ENCODE measurements at regions not wholly inside any gene's neighbourhood (a gene's known extent, or its start where the extent isn't known, plus 50 kb on each side); places are given as distances from the start of the nearest gene placed in this dataset.

DNA sequence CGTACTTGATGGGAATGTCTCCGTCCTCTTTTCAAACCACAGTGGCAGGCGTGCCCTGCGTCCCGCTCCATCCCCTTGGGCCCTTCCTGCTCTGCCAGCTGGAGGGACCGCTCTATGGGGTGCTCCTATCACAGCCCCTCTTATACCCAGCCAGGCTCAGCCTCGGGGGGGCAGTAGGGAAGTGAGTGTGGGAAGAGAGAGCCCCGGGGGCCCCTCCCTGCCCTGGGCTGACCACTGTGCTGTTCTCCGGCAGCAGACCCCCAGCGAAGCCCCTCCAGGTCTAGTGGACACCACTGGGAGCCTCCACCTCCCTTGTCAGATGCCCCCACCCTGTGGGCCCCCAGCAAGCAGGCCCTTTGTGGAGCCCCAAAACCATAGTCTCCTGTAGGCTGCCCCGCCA lies 572.5 kb downstream of the BRD1 start:
- no peak for TF ChIP-seq EZH2phosphoT487 (conservative IDR thresholded peaks at IDR 0.05; ENCODE audit: low read length)
- TF ChIP-seq, protein P1, sequence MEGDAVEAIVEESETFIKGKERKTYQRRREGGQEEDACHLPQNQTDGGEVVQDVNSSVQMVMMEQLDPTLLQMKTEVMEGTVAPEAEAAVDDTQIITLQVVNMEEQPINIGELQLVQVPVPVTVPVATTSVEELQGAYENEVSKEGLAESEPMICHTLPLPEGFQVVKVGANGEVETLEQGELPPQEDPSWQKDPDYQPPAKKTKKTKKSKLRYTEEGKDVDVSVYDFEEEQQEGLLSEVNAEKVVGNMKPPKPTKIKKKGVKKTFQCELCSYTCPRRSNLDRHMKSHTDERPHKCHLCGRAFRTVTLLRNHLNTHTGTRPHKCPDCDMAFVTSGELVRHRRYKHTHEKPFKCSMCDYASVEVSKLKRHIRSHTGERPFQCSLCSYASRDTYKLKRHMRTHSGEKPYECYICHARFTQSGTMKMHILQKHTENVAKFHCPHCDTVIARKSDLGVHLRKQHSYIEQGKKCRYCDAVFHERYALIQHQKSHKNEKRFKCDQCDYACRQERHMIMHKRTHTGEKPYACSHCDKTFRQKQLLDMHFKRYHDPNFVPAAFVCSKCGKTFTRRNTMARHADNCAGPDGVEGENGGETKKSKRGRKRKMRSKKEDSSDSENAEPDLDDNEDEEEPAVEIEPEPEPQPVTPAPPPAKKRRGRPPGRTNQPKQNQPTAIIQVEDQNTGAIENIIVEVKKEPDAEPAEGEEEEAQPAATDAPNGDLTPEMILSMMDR (IDR thresholded peaks at IDR 0.05; ENCODE audit: insufficient read depth, low read length, poor library complexity, severe bottlenecking) = no peak
- Histone ChIP-seq H3K9me3 (ENCODE audit: insufficient read depth, low read length) (no peaks in the 10 kb centered on the region), H3K9me2 (replicated peaks; ENCODE audit: insufficient read depth, low read length) (no peaks in the 10 kb centered on the region), H3F3A (ENCODE audit: insufficient read depth) (no peaks in the 10 kb centered on the region), H3K9ac (ENCODE audit: low read length) (no peak overlapping the region), H3K36me3 (ENCODE audit: low read length) (no peaks in the 10 kb centered on the region), H3K79me2 (ENCODE audit: insufficient read depth, low read length) (no peaks in the 10 kb centered on the region), H3K27me3 (ENCODE audit: low read length) (no peaks in the 10 kb centered on the region; the same call in 1 of the 2 replicates), H3K4me3 (ENCODE audit: insufficient read depth, low read length, poor library complexity, severe bottlenecking) (no peak overlapping the region), H2AFZ (ENCODE audit: low read depth, low read length, severe bottlenecking) (no peak overlapping the region), H4K20me1 (ENCODE audit: low read depth, low read length) (no peaks in the 10 kb centered on the region), H3K27ac (ENCODE audit: low read depth, low read length) (no peak overlapping the region), H3K4me2 (ENCODE audit: low read depth, low read length, poor library complexity, severe bottlenecking) (no peak overlapping the region)

DNA sequence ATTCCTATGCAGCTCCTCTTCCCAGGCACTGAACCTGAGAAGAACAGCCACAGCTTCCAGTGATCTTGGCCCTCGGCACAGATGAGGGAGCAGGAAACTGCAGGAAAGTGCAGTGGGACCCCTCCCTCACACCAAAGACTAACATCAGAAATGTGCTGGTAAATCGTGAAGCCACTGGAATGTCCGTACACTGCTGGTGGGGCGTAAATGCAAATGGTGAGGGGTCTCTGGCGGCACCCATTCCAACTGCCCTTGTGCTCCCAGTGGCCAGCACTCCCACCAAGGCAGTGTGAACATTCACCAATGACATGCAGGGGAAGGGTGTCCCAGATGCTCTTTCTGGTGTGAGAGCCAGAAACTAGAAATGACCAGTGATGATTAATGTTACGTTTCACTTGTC lies 574.0 kb downstream of the BRD1 start:
- no peak overlapping the region for H2AFZ ChIP-seq (ENCODE audit: low read depth, low read length, severe bottlenecking)
- H3K9me2 ChIP-seq (replicated peaks; ENCODE audit: insufficient read depth, low read length) = no peaks in the 10 kb centered on the region
- no peak overlapping the region for H3K27ac ChIP-seq (ENCODE audit: low read depth, low read length)
- H3K9ac ChIP-seq (ENCODE audit: low read length) = no peak overlapping the region
- no peaks in the 10 kb centered on the region; the same call in 1 of the 2 replicates for H3K27me3 ChIP-seq (ENCODE audit: low read length)
- no peak overlapping the region for H3K4me2 ChIP-seq (ENCODE audit: low read depth, low read length, poor library complexity, severe bottlenecking)
- no peaks in the 10 kb centered on the region for H3F3A ChIP-seq (ENCODE audit: insufficient read depth)
- no peaks in the 10 kb centered on the region for H3K36me3 ChIP-seq (ENCODE audit: low read length)
- no peaks in the 10 kb centered on the region for H3K9me3 ChIP-seq (ENCODE audit: insufficient read depth, low read length)
- TF ChIP-seq, protein P1 (IDR thresholded peaks at IDR 0.05; ENCODE audit: insufficient read depth, low read length, poor library complexity, severe bottlenecking) = no peak
- TF ChIP-seq EZH2phosphoT487 (conservative IDR thresholded peaks at IDR 0.05; ENCODE audit: low read length) = no peak
- H3K79me2 ChIP-seq (ENCODE audit: insufficient read depth, low read length) = no peaks in the 10 kb centered on the region
- no peaks in the 10 kb centered on the region for H4K20me1 ChIP-seq (ENCODE audit: low read depth, low read length)
- H3K4me3 ChIP-seq (ENCODE audit: insufficient read depth, low read length, poor library complexity, severe bottlenecking) = no peak overlapping the region

DNA sequence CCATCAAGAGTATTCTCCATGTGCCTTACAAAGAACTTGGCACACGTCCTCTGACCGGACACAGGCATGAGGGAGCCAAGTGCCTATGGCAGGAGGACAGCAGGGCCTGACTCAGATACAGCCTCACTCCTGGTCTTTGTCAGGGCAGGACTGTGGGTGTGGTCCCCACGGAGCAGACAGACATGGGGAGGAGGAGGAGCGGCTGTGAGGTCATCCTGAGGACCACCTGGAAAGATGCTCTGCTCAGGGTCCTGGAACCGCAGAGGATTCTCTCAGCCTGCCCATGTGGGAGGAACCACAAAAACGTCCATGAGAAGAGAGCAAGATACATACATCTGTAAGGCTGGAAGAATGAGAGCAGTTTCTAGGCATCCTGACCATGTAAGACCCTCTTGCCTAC lies 576.3 kb downstream of the BRD1 start:
- Histone ChIP-seq H2AFZ (ENCODE audit: low read depth, low read length, severe bottlenecking) (no peak overlapping the region), H3K9me3 (ENCODE audit: insufficient read depth, low read length) (no peaks in the 10 kb centered on the region), H3K9me2 (replicated peaks; ENCODE audit: insufficient read depth, low read length) (no peaks in the 10 kb centered on the region), H3K36me3 (ENCODE audit: low read length) (no peaks in the 10 kb centered on the region), H4K20me1 (ENCODE audit: low read depth, low read length) (no peaks in the 10 kb centered on the region), H3F3A (ENCODE audit: insufficient read depth) (no peaks in the 10 kb centered on the region), H3K4me3 (ENCODE audit: insufficient read depth, low read length, poor library complexity, severe bottlenecking) (no peak overlapping the region), H3K79me2 (ENCODE audit: insufficient read depth, low read length) (no peaks in the 10 kb centered on the region), H3K9ac (ENCODE audit: low read length) (no peak overlapping the region), H3K27ac (ENCODE audit: low read depth, low read length) (no peak overlapping the region), H3K27me3 (ENCODE audit: low read length) (no peaks in the 10 kb centered on the region; the same call in 1 of the 2 replicates), H3K4me2 (ENCODE audit: low read depth, low read length, poor library complexity, severe bottlenecking) (no peak overlapping the region)
- TF ChIP-seq, protein P1 (IDR thresholded peaks at IDR 0.05; ENCODE audit: insufficient read depth, low read length, poor library complexity, severe bottlenecking) = no peak
- no peak for TF ChIP-seq EZH2phosphoT487 (conservative IDR thresholded peaks at IDR 0.05; ENCODE audit: low read length)
